Breast epithelium (tissue), 3 donors: ENCODE measurements at regions not wholly inside any gene's neighbourhood (a gene's known extent, or its start where the extent isn't known, plus 50 kb on each side); places are given as distances from the start of the nearest gene placed in this dataset.

Experiments used
- CTCF ChIP-seq, 3 donors: fragments of 450-650 bp; IDR thresholded peaks; one replicate each; pipeline ENCODE4 v1.5.1; 2016 to 2017; ENCODE audit warnings: antibody characterized with exemption in 3 of 3, mild to moderate bottlenecking in 3 of 3, moderate library complexity in 3 of 3
- POLR2AphosphoS5 ChIP-seq, 3 donors: sonication (generic); formaldehyde crosslinking; IDR thresholded peaks; one replicate each; pipeline ENCODE4 v1.6.1; 2017; ENCODE audit warnings: antibody characterized with exemption in 3 of 3

- TF ChIP-seq CTCF (IDR thresholded peaks at IDR 0.05) = no peak
- TF ChIP-seq POLR2AphosphoS5 (IDR thresholded peaks at IDR 0.05) = no peak
Observed at GRCh38 chr10:55897490-55897921, 463.6 kb downstream of the ZWINT start.
